ENCODE measurements at regions not wholly inside any gene's neighbourhood (a gene's known extent, or its start where the extent isn't known, plus 50 kb on each side); places are given as distances from the start of the nearest gene placed in this dataset.

DNA sequence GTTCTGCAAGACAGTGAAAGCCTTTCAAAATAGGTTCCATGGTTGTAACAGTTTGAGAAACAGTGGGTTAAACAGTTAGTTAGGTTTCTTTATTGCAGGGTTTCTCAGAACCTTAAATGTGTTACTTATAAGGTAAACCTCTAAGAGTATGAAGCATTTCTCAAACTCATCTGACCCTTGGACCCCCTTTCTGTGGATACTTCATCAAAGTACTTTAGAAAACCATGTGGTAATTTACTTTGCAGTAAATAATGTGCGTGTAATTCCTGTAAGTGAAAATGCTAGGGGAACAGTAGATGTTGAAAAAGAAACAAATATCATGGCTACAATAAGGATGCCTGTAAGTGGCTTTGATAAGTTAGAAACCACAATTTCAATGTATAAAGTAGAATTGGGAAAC lies 354.6 kb upstream of the RARB start:
- TF ChIP-seq, protein P1, sequence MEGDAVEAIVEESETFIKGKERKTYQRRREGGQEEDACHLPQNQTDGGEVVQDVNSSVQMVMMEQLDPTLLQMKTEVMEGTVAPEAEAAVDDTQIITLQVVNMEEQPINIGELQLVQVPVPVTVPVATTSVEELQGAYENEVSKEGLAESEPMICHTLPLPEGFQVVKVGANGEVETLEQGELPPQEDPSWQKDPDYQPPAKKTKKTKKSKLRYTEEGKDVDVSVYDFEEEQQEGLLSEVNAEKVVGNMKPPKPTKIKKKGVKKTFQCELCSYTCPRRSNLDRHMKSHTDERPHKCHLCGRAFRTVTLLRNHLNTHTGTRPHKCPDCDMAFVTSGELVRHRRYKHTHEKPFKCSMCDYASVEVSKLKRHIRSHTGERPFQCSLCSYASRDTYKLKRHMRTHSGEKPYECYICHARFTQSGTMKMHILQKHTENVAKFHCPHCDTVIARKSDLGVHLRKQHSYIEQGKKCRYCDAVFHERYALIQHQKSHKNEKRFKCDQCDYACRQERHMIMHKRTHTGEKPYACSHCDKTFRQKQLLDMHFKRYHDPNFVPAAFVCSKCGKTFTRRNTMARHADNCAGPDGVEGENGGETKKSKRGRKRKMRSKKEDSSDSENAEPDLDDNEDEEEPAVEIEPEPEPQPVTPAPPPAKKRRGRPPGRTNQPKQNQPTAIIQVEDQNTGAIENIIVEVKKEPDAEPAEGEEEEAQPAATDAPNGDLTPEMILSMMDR (IDR thresholded peaks at IDR 0.05; ENCODE audit: poor library complexity, severe bottlenecking), result no peak
- no peak for TF ChIP-seq POLR2AphosphoS5 (IDR thresholded peaks at IDR 0.05)
